IPS-18c (cell line): ENCODE measurements at regions not wholly inside any gene's neighbourhood (a gene's known extent, or its start where the extent isn't known, plus 50 kb on each side); places are given as distances from the start of the nearest gene placed in this dataset.

Experiments
- H3K4me3 ChIP-seq: 2 replicates; pipeline ENCODE4 v1.7.0; 2013; ENCODE audit warnings: low read depth, mild to moderate bottlenecking, low read length, moderate library complexity; ENCODE audit not compliant: insufficient read depth
- H3K9me3 ChIP-seq: one replicate; pipeline ENCODE4 v1.6.1; 2013; ENCODE audit warnings: mild to moderate bottlenecking, low read length, moderate library complexity; ENCODE audit not compliant: control insufficient read depth, insufficient read depth

DNA sequence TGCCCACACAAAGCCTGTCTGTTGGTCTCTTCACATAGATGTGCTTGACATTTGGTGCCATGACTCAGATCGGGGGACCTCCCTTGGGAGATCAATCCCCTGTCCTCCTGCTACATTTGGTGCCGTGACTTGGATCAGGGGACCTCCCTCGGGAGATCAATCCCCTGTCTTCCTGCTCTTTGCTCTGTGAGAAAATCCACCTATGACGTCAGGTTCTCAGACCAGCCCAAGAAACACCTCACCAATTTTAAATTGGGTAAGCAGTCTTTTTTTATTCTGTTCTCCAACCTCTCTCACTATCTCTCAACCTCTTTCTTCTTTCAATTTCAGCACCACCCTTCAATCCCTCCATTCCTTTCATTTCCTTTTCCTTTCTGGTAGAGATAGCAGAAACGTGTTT, 159.6 kb upstream of the AGTR2 start:
- no peak overlapping the region for H3K4me3 ChIP-seq
- no peaks in the 10 kb centered on the region for H3K9me3 ChIP-seq

GRCh38 chrX:116031331-116031730, 139.2 kb upstream of the AGTR2 start:
- Histone ChIP-seq H3K9me3 (no peaks in the 10 kb centered on the region), H3K4me3 (no peak overlapping the region)
